ENCODE measurements at regions not wholly inside any gene's neighbourhood (a gene's known extent, or its start where the extent isn't known, plus 50 kb on each side); places are given as distances from the start of the nearest gene placed in this dataset.

- Histone ChIP-seq H4K91ac (ENCODE audit: insufficient read depth, low read depth, low read length) (no peak overlapping the region), H3K9me3 (ENCODE audit: control insufficient read depth, insufficient read depth, low read length) (peaks cover 3% of the 10 kb centered on the region; the same call in 1 of the 2 replicates), H3K9ac (ENCODE audit: low read depth, low read length) (no peak overlapping the region), H3K79me1 (ENCODE audit: low read depth in 1 of 2, low read length in 2 of 2) (no peaks in the 10 kb centered on the region), H4K8ac (ENCODE audit: low read depth in 2 of 2, low read length in 2 of 2) (no peak overlapping the region), H4K5ac (ENCODE audit: low read depth, low read length) (no peak overlapping the region), H2BK20ac (ENCODE audit: low read depth, low read length) (no peak overlapping the region), H3K4ac (ENCODE audit: low read depth, low read length) (no peak overlapping the region), H3K27me3 (ENCODE audit: control insufficient read depth, insufficient read depth, low read length) (no peaks in the 10 kb centered on the region), H4K20me1 (ENCODE audit: insufficient read depth, low read length) (no peaks in the 10 kb centered on the region), H2BK5ac (ENCODE audit: low read depth, low read length, poor library complexity, severe bottlenecking) (no peak overlapping the region), H2AK5ac (ENCODE audit: low read depth, low read length) (no peak overlapping the region), H3K23ac (ENCODE audit: low read depth, low read length) (no peak overlapping the region), H3K36me3 (ENCODE audit: control insufficient read depth, insufficient read depth, low read length) (no peaks in the 10 kb centered on the region), H3K14ac (replicated peaks; ENCODE audit: low read depth, low read length) (no peak overlapping the region), H2BK15ac (ENCODE audit: low read depth, low read length) (no peak overlapping the region), H3K27ac (ENCODE audit: insufficient read depth, low read length) (no peak overlapping the region), H3K4me3 (ENCODE audit: insufficient read depth, low read depth, low read length) (no peak overlapping the region), H2AFZ (replicated peaks; ENCODE audit: low read length, poor library complexity) (no peak overlapping the region), H3K4me1 (ENCODE audit: control insufficient read depth, insufficient read depth, low read length) (no peaks in the 10 kb centered on the region), H3K4me2 (ENCODE audit: low read depth, low read length) (no peak overlapping the region), H2AK9ac (replicated peaks; ENCODE audit: low read depth, low read length, poor library complexity) (no peak overlapping the region), H2BK120ac (ENCODE audit: low read depth, low read length) (no peak overlapping the region), H3K56ac (ENCODE audit: extremely low read depth, insufficient read depth, low read length) (no peak overlapping the region), H3K18ac (ENCODE audit: low read depth, low read length) (no peak overlapping the region), H3K9me1 (ENCODE audit: insufficient read depth, low read length) (no peaks in the 10 kb centered on the region)
- CTCF ChIA-PET = no interaction called here
- dilution Hi-C loops (cut with HindIII; ENCODE audit: low sequenced_read_pairs, unreplicated experiment) = no loop called here
- ATAC-seq (ENCODE audit: low read depth) (no peak), DNase-seq (no peak)
- no CpG with 5 or more reads among the region's 2 CpGs for WGBS, 2 experiments (ENCODE audit: extremely low coverage in 2 of 2, insufficient read length in 1 of 2)
- TF ChIP-seq FOS (IDR thresholded peaks at IDR 0.05; ENCODE audit: low read depth, low read length) (no peak), USF2 (IDR thresholded peaks at IDR 0.05; ENCODE audit: low read depth, low read length) (no peak), MAZ (IDR thresholded peaks at IDR 0.05; ENCODE audit: borderline replicate concordance, low read depth, low read length) (no peak), MAFK (IDR thresholded peaks at IDR 0.05; ENCODE audit: low read depth, low read length) (no peak), CTCF (conservative IDR thresholded peaks at IDR 0.05; ENCODE audit: low read depth, low read length) (no peak), ELK1 (IDR thresholded peaks at IDR 0.05; ENCODE audit: borderline replicate concordance, low read depth, low read length) (no peak), RAD21 (IDR thresholded peaks at IDR 0.05; ENCODE audit: low read length) (no peak), CHD1 (IDR thresholded peaks at IDR 0.05; ENCODE audit: low read depth, low read length) (no peak), POLR2A (IDR thresholded peaks at IDR 0.05; ENCODE audit: low read depth, low read length) (no peak), SMC3 (IDR thresholded peaks at IDR 0.05; ENCODE audit: low read depth, low read length) (no peak), RFX5 (IDR thresholded peaks at IDR 0.05; ENCODE audit: low read depth, low read length) (no peak), RCOR1 (IDR thresholded peaks at IDR 0.05; ENCODE audit: insufficient replicate concordance, low read length) (no peak), BHLHE40 (IDR thresholded peaks at IDR 0.05; ENCODE audit: low read depth, low read length) (no peak), CEBPB (IDR thresholded peaks at IDR 0.05; ENCODE audit: low read depth, low read length) (no peak)
- intact Hi-C loops (cut with micrococcal nuclease) = no loop called here
- in situ Hi-C loops (cut with MboI; ENCODE audit: low sequenced_read_pairs) = no loop called here
- POLR2A ChIA-PET (ENCODE audit: unreplicated experiment) = no interaction called here
- BruUV-seq (replicated peaks) = no TSS peak
Observed at GRCh38 chr17:53273126-53273525, 549.6 kb upstream of the KIF2B start.

Data from IMR-90 (cell line).